GM12878 (cell line): ENCODE measurements at regions not wholly inside any gene's neighbourhood (a gene's known extent, or its start where the extent isn't known, plus 50 kb on each side); places are given as distances from the start of the nearest gene placed in this dataset.

Experiments used
- CHD2 ChIP-seq: IDR thresholded peaks from 2 replicates; pipeline ENCODE4 v1.6.1; 2011; ENCODE audit warnings: low read depth, low read length, improper control_type of control experiment, borderline replicate concordance
- ZNF274 ChIP-seq: IDR thresholded peaks from one replicate; pipeline ENCODE4 v1.8.0; 2011; ENCODE audit not compliant: insufficient read length, insufficient read depth

DNA sequence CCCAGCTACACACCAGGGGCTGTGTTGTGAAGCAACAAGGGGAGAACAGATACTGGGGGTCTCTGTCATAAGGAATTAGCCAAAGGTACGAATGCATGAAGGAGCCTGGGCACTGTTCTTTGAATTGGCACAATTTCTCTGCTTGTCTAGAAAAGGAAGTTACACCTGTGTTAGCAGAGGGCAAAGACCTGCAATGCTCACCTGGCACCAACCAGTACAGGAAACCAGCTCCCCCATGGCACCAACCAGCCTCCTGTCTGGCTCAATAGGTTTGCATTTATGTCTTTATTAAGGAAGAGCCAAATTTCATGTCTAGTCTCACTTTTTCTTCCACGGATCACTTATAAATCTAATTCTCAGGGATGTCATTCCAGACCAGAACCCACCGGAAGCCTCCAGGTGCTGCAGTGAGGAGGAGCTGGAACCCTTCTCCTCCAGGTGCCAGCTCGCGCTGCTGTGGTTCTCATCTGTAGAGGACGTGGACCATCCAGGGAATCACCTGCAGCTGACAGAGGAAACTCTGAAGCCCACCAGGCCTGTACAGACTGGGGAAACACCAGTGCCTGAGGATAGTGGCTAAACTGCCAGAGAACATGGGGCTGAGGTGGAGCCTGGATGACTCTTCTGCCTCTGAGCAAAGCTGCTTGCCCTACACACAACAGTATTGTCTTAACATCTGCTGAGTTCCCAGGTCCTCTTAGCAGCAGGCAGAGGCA lies 113.4 kb upstream of the TRIM2 start:
- TF ChIP-seq CHD2 (no peak), ZNF274 (no peak)
